NCI-H526 treated with DMSO at 0.1 percent for 48 hours (cell line): ENCODE measurements at regions not wholly inside any gene's neighbourhood (a gene's known extent, or its start where the extent isn't known, plus 50 kb on each side); places are given as distances from the start of the nearest gene placed in this dataset.

Source experiments
- DNase-seq: peaks from one replicate; lab custom pipeline; 2025; lab: John Stamatoyannopoulos, UW

GRCh38 chr15:27671819-27672437 is 427.2 kb downstream of the OCA2 start:
- DNase-seq: no peak

GRCh38 chr15:27670486-27671209 is 428.5 kb downstream of the OCA2 start:
- no peak for DNase-seq

GRCh38 chr15:27669641-27670040 is 429.5 kb downstream of the OCA2 start:
- no peak for DNase-seq

- no peak for DNase-seq
Observed at GRCh38 chr15:27668471-27669220, 430.5 kb downstream of the OCA2 start.

GRCh38 chr15:27665002-27665401 is 434.1 kb downstream of the OCA2 start:
- DNase-seq: no peak

GRCh38 chr15:27662892-27663291 is 436.2 kb downstream of the OCA2 start:
- DNase-seq: no peak

GRCh38 chr15:27660676-27661075 is 438.4 kb downstream of the OCA2 start:
- DNase-seq: no peak

GRCh38 chr15:27656296-27656987 is 442.7 kb downstream of the OCA2 start:
- no peak for DNase-seq

GRCh38 chr15:27655056-27655455 is 444.1 kb downstream of the OCA2 start:
- DNase-seq: no peak

- DNase-seq: no peak
Observed at GRCh38 chr15:27650244-27650643, 448.9 kb downstream of the OCA2 start.

GRCh38 chr15:27648359-27648758 is 450.8 kb downstream of the OCA2 start:
- DNase-seq: no peak

- DNase-seq: no peak
Observed at GRCh38 chr15:27646531-27646930, 452.6 kb downstream of the OCA2 start.

GRCh38 chr15:27645672-27646071 is 453.4 kb downstream of the OCA2 start:
- no peak for DNase-seq

- no peak for DNase-seq
Observed at GRCh38 chr15:27642981-27643380, 456.1 kb downstream of the OCA2 start.

- DNase-seq: no peak
Observed at GRCh38 chr15:27639595-27639994, 459.5 kb downstream of the OCA2 start.

- DNase-seq: no peak
Observed at GRCh38 chr15:27638958-27639357, 460.2 kb downstream of the OCA2 start.

GRCh38 chr15:27635916-27636315 is 463.2 kb downstream of the OCA2 start:
- no peak for DNase-seq

- no peak for DNase-seq
Observed at GRCh38 chr15:27628486-27628885, 470.6 kb downstream of the OCA2 start.

- no peak for DNase-seq
Observed at GRCh38 chr15:27627623-27628022, 471.5 kb downstream of the OCA2 start.

- no peak for DNase-seq
Observed at GRCh38 chr15:27623560-27624305, 475.4 kb downstream of the OCA2 start.

- no peak for DNase-seq
Observed at GRCh38 chr15:27623149-27623548, 476.0 kb downstream of the OCA2 start.

- no peak for DNase-seq
Observed at GRCh38 chr15:27622371-27622770, 476.7 kb downstream of the OCA2 start.
